Heart left ventricle (tissue), 16 donors: ENCODE measurements at regions not wholly inside any gene's neighbourhood (a gene's known extent, or its start where the extent isn't known, plus 50 kb on each side); places are given as distances from the start of the nearest gene placed in this dataset.

Experiments used
- ATAC-seq, 4 donors: fragments of 200-7000 bp; cut with Tn5 transposase; one replicate each; pipeline ENCODE4 v1.9.1; 2020 to 2022; ENCODE audit warnings: moderate library complexity in 4 of 4, mild to moderate bottlenecking in 3 of 4, moderate number of reproducible peaks in 1 of 4
- DNase-seq, 5 donors: peaks; one replicate each; pipeline ENCODE4 v3.0.0-alpha.2; 2020
- H3K27ac ChIP-seq, 12 donors: fragments of 200-600 bp; sonication (generic) in 4 of 12; one replicate each; pipeline versions ENCODE4 v1.5.0 to v1.8.0; 2016 to 2022; ENCODE audit warnings: mild to moderate bottlenecking in 2 of 12
- H3K27me3 ChIP-seq, 9 donors: fragments of 200-600 bp; sonication (generic) in 2 of 9; one replicate each; pipeline versions ENCODE4 v1.5.1 to v1.8.0; 2016 to 2022; ENCODE audit warnings: mild to moderate bottlenecking in 3 of 9
- H3K36me3 ChIP-seq, 9 donors: fragments of 200-600 bp; sonication (generic) in 2 of 9; one replicate each; pipeline versions ENCODE4 v1.5.0 to v1.8.0; 2018 to 2022; ENCODE audit warnings: mild to moderate bottlenecking in 2 of 9
- H3K4me1 ChIP-seq, 12 donors: fragments of 200-600 bp; sonication (generic) in 4 of 12; one replicate each; pipeline versions ENCODE4 v1.5.0 to v1.8.0; 2016 to 2022; ENCODE audit warnings: mild to moderate bottlenecking in 3 of 12
- H3K4me3 ChIP-seq, 12 donors: fragments of 200-600 bp; sonication (generic) in 4 of 12; one replicate each; pipeline versions ENCODE4 v1.5.0 to v1.8.0; 2017 to 2022; ENCODE audit warnings: mild to moderate bottlenecking in 9 of 12, moderate library complexity in 4 of 12
- H3K9me3 ChIP-seq, 12 donors: fragments of 200-600 bp; sonication (generic) in 4 of 12; one replicate each; pipeline versions ENCODE4 v1.5.0 to v1.8.0; 2016 to 2022; ENCODE audit warnings: mild to moderate bottlenecking in 1 of 12
- CTCF ChIP-seq, 12 donors: fragments of 200-600 bp; sonication (generic) in 4 of 12; IDR thresholded peaks; one replicate each; pipeline versions ENCODE4 v1.5.0 to v1.8.0; 2018 to 2022; ENCODE audit warnings: antibody characterized with exemption in 12 of 12, mild to moderate bottlenecking in 5 of 12
- POLR2A ChIP-seq, 2 donors: fragments of 450-650 bp; IDR thresholded peaks; one replicate each; pipeline ENCODE4 v1.6.1; 2017; ENCODE audit warnings: antibody characterized with exemption in 2 of 2, mild to moderate bottlenecking in 2 of 2, moderate library complexity in 2 of 2
- WGBS, 4 donors: extraction: QIAGEN DNeasy Blood & Tissue Kit in 2 of 4; methylation state at CpG; one replicate each; pipeline versions ENCODE4 v1.1.5 to v1.1.7; 2013 to 2018; 5-methylcytosine and 5-hydroxymethylcytosine counted together
- intact Hi-C, 10 donors: fragments of 100-400 bp; cut with DNase I; formaldehyde crosslinking; loops; one replicate each; pipeline versions ENCODE4 v1.11.1 to v1.14.2; 2022
- donor health status: ischemic (EF 13 %, LVEDD 7.1; RV severe dilation, severe dysfunction).
- donor health status: healthy with polysubstance abuse.
- donor health status: DM: no; HTN: yes; CAD: no.
- donor health status: DM: no; HTN: no; CAD: no.
- donor health status: ischemic (EF 25% LVEDD 6.9; RV normal size, moderate dysfunction).
- donor health status: ischemic (EF 25% LVEDD 5.7; RV mildly dilated, moderate dysfunction).
- donor health status: healthy.
- donor health status: DM: yes; HTN: yes; CAD: no.
- donor health status: ischemic (EF 35%, LVEDD 5.7; RV mildly dilated, moderate dysfunction).
- donor health status: nonischemic (EF 11% LVEDD 7.7; RV severe dilation, severe dysfunction).
- donor health status: DM: yes; HTN: yes; CAD: no.
- donor health status: PGD.
- donor health status: ischemic (EF 29% LVEDD 5.4; RV normal size, mild dysfunction).
- donor health status: nonischemic (EF 23%, LVEDD 6.1; RV moderate dilation, normal function).

- Histone ChIP-seq H3K36me3 (no peaks in the 10 kb centered on the region), H3K27ac (no peak overlapping the region), H3K27me3 (no peaks in the 10 kb centered on the region), H3K4me3 (no peak overlapping the region), H3K4me1 (no peaks in the 10 kb centered on the region), H3K9me3 (no peaks in the 10 kb centered on the region)
- DNase-seq (no peak), ATAC-seq (no peak)
- WGBS, 4 donors = 74 to 93% (median 83%) methylated on average over 2 of the region's 2 CpGs
- intact Hi-C loops = no loop called here
- no peak for TF ChIP-seq POLR2A (IDR thresholded peaks at IDR 0.05)
- no peak for TF ChIP-seq CTCF (IDR thresholded peaks at IDR 0.05)
Observed at GRCh38 chr2:193538061-193538460, 1343.3 kb upstream of the TMEFF2 start.

- H3K36me3 ChIP-seq = no peaks in the 10 kb centered on the region
- H3K4me1 ChIP-seq = no peaks in the 10 kb centered on the region
- intact Hi-C loops = no loop called here
- H3K4me3 ChIP-seq = no peak overlapping the region
- no peaks in the 10 kb centered on the region for H3K9me3 ChIP-seq
- DNase-seq (no peak), ATAC-seq (no peak)
- H3K27me3 ChIP-seq = no peaks in the 10 kb centered on the region
- no peak overlapping the region for H3K27ac ChIP-seq
- WGBS, 4 donors = 80 to 88% (median 84%) methylated on average over 2 of the region's 2 CpGs
- no peak for TF ChIP-seq CTCF (IDR thresholded peaks at IDR 0.05)
- no peak for TF ChIP-seq POLR2A (IDR thresholded peaks at IDR 0.05)
Observed at GRCh38 chr2:193537531-193537930, 1342.8 kb upstream of the TMEFF2 start.

- intact Hi-C loops = no loop called here
- DNase-seq = no peak
- Histone ChIP-seq H3K4me1 (no peaks in the 10 kb centered on the region), H3K27me3 (no peaks in the 10 kb centered on the region), H3K36me3 (no peaks in the 10 kb centered on the region), H3K4me3 (no peak overlapping the region), H3K27ac (no peak overlapping the region), H3K9me3 (peaks cover 0 to 3% (median 0%) of the 10 kb centered on the region in 12 donors)
- ATAC-seq = no peak
- TF ChIP-seq CTCF (IDR thresholded peaks at IDR 0.05) = no peak
- no peak for TF ChIP-seq POLR2A (IDR thresholded peaks at IDR 0.05)
- WGBS, 4 donors = 58 to 72% (median 64%) methylated on average over 1 of the region's 1 CpG
Observed at GRCh38 chr2:193528458-193528857, 1333.7 kb upstream of the TMEFF2 start.

- H3K9me3 ChIP-seq = peaks cover 0 to 3% (median 0%) of the 10 kb centered on the region in 12 donors
- WGBS, 4 donors = 21 to 32% (median 23%) methylated on average over 3 of the region's 3 CpGs
- H3K27ac ChIP-seq = no peak overlapping the region
- DNase-seq (no peak), ATAC-seq (no peak)
- H3K4me3 ChIP-seq = no peak overlapping the region
- no peaks in the 10 kb centered on the region for H3K27me3 ChIP-seq
- no peaks in the 10 kb centered on the region for H3K4me1 ChIP-seq
- H3K36me3 ChIP-seq = no peaks in the 10 kb centered on the region
- intact Hi-C loops = no loop called here
- no peak for TF ChIP-seq CTCF (IDR thresholded peaks at IDR 0.05)
- no peak for TF ChIP-seq POLR2A (IDR thresholded peaks at IDR 0.05)
Observed at GRCh38 chr2:193527146-193527545, 1332.4 kb upstream of the TMEFF2 start.
